PC-9 (cell line): ENCODE measurements at regions not wholly inside any gene's neighbourhood (a gene's known extent, or its start where the extent isn't known, plus 50 kb on each side); places are given as distances from the start of the nearest gene placed in this dataset.

Experiments
- BruUV-seq: library from RNA; stranded (reverse); fragments of 400-500 nt; replicated peaks from 2 replicates; lab custom pipeline; 2021; lab: Mats Ljungman, UMichigan
- CTCF ChIA-PET: fragments of 300-600 bp; sonication (Branson Sonifier 250); formaldehyde crosslinking; loops from one replicate; lab custom pipeline; 2022; ENCODE audit warnings: antibody characterized with exemption; lab: Charles Lee
- POLR2A ChIA-PET: fragments of 300-600 bp; sonication (Branson Sonifier 250); formaldehyde crosslinking; loops from one replicate; lab custom pipeline; 2022; ENCODE audit warnings: antibody characterized with exemption; ENCODE audit not compliant: unreplicated experiment; lab: Charles Lee
- DNase-seq, 2 experiments: peaks; one replicate each; pipeline versions ENCODE4 v3.0.0 to v3.0.0-alpha.2; 2015 to 2022; ENCODE audit warnings: mixed read lengths in 1 of 2
- H2AFZ ChIP-seq: fragments of 200-600 bp; sonication (generic); 2 replicates; pipeline ENCODE4 v1.8.1; 2017; ENCODE audit warnings: antibody characterized with exemption
- H3F3A ChIP-seq: fragments of 200-600 bp; sonication (generic); 2 replicates; pipeline ENCODE4 v1.8.1; 2017; ENCODE audit warnings: antibody characterized with exemption, mild to moderate bottlenecking, low read depth; ENCODE audit not compliant: insufficient read depth
- H3K27ac ChIP-seq: fragments of 200-600 bp; sonication (generic); 2 replicates; pipeline ENCODE4 v1.6.1; 2016; ENCODE audit warnings: mixed run types
- H3K27me3 ChIP-seq: fragments of 200-600 bp; sonication (generic); 2 replicates; pipeline ENCODE4 v1.6.1; 2016; ENCODE audit warnings: low read depth, mixed run types; ENCODE audit not compliant: insufficient read depth
- H3K36me3 ChIP-seq: fragments of 200-600 bp; sonication (generic); 2 replicates; pipeline ENCODE4 v1.6.1; 2016; ENCODE audit warnings: low read depth, mixed run types
- H3K4me1 ChIP-seq: fragments of 200-600 bp; sonication (generic); replicated peaks from 2 replicates; pipeline ENCODE4 v1.6.1; 2016; ENCODE audit warnings: mixed run types; ENCODE audit not compliant: insufficient read depth
- H3K4me2 ChIP-seq: fragments of 200-600 bp; sonication (generic); 2 replicates; pipeline ENCODE4 v1.6.1; 2017; ENCODE audit warnings: mixed run types
- H3K4me3 ChIP-seq: fragments of 200-600 bp; sonication (generic); 2 replicates; pipeline ENCODE4 v1.6.1; 2016; ENCODE audit warnings: mixed run types
- H3K79me2 ChIP-seq: fragments of 200-600 bp; sonication (generic); 2 replicates; pipeline ENCODE4 v1.6.1; 2017; ENCODE audit warnings: low read depth, mixed run types
- H3K9me2 ChIP-seq: fragments of 200-600 bp; sonication (generic); 2 replicates; pipeline ENCODE4 v1.8.1; 2017; ENCODE audit warnings: mild to moderate bottlenecking; ENCODE audit not compliant: insufficient read depth
- H3K9me3 ChIP-seq: fragments of 200-600 bp; sonication (generic); 2 replicates; pipeline ENCODE4 v1.8.1; 2016; ENCODE audit warnings: low read depth; ENCODE audit not compliant: insufficient read depth
- H4K20me1 ChIP-seq: fragments of 200-600 bp; sonication (generic); 2 replicates; pipeline ENCODE4 v1.8.1; 2017; ENCODE audit not compliant: insufficient read depth
- CTCF ChIP-seq: fragments of 200-600 bp; sonication (generic); conservative IDR thresholded peaks from 2 replicates; pipeline ENCODE4 v1.6.1; 2017; ENCODE audit warnings: mixed run types, antibody characterized with exemption, mild to moderate bottlenecking, moderate library complexity
- EZH2 ChIP-seq: fragments of 200-600 bp; sonication (generic); IDR thresholded peaks from 2 replicates; pipeline ENCODE4 v1.8.0; 2017; ENCODE audit warnings: antibody characterized with exemption, low read depth
- intact Hi-C: fragments of 100-400 bp; cut with micrococcal nuclease; formaldehyde crosslinking; loops from one replicate; pipeline ENCODE4 v1.10.0; 2022; ENCODE audit not compliant: unreplicated experiment

- Histone ChIP-seq H4K20me1 (no peaks in the 10 kb centered on the region), H3K4me1 (no peaks in the 10 kb centered on the region), H3K4me3 (no peak overlapping the region), H3K4me2 (no peak overlapping the region), H3K27ac (no peak overlapping the region), H3K36me3 (no peaks in the 10 kb centered on the region), H3K27me3 (peaks cover 17% of the 10 kb centered on the region; the same call in 1 of the 2 replicates), H3K9me3 (no peaks in the 10 kb centered on the region), H2AFZ (no peak overlapping the region), H3K79me2 (no peaks in the 10 kb centered on the region), H3K9me2 (no peaks in the 10 kb centered on the region), H3F3A (no peaks in the 10 kb centered on the region)
- intact Hi-C loops, result no loop called here
- TF ChIP-seq EZH2 (no peak), CTCF (no peak)
- ChIA-PET POLR2A (no interaction called here), CTCF (no interaction called here)
- no peak for DNase-seq
- no TSS peak for BruUV-seq
Observed at GRCh38 chr12:24718617-24719016, 230.3 kb downstream of the BCAT1 start.

- H3K4me1 ChIP-seq, result no peaks in the 10 kb centered on the region
- H3F3A ChIP-seq, result no peaks in the 10 kb centered on the region
- DNase-seq, result no peak
- TF ChIP-seq CTCF, result no peak
- no peak for TF ChIP-seq EZH2
- no peak overlapping the region for H3K4me3 ChIP-seq
- ChIA-PET CTCF (no interaction called here), POLR2A (no interaction called here)
- peaks cover 17% of the 10 kb centered on the region; the same call in 1 of the 2 replicates for H3K27me3 ChIP-seq
- no peak overlapping the region for H2AFZ ChIP-seq
- no peaks in the 10 kb centered on the region for H3K79me2 ChIP-seq
- H3K9me3 ChIP-seq, result no peaks in the 10 kb centered on the region
- no peaks in the 10 kb centered on the region for H4K20me1 ChIP-seq
- no peak overlapping the region for H3K27ac ChIP-seq
- no peaks in the 10 kb centered on the region for H3K9me2 ChIP-seq
- H3K36me3 ChIP-seq, result no peaks in the 10 kb centered on the region
- H3K4me2 ChIP-seq, result no peak overlapping the region
- no TSS peak for BruUV-seq
- intact Hi-C loops, result no loop called here
Observed at GRCh38 chr12:24714237-24714636, 234.7 kb downstream of the BCAT1 start.

- Histone ChIP-seq H3K9me2 (no peaks in the 10 kb centered on the region), H3K27me3 (peaks cover 16% of the 10 kb centered on the region; the same call in 1 of the 2 replicates), H3K79me2 (no peaks in the 10 kb centered on the region), H3K36me3 (no peaks in the 10 kb centered on the region), H4K20me1 (no peaks in the 10 kb centered on the region), H3K4me2 (no peak overlapping the region), H3K4me1 (no peaks in the 10 kb centered on the region), H3K27ac (no peak overlapping the region), H3K4me3 (no peak overlapping the region), H3K9me3 (no peaks in the 10 kb centered on the region), H2AFZ (no peak overlapping the region), H3F3A (no peaks in the 10 kb centered on the region)
- no TSS peak for BruUV-seq
- POLR2A ChIA-PET, result no interaction called here
- DNase-seq, result no peak
- TF ChIP-seq EZH2 (no peak), CTCF (no peak)
- intact Hi-C loops, result no loop called here
- CTCF ChIA-PET, result no interaction called here
Observed at GRCh38 chr12:24711056-24712008, 237.6 kb downstream of the BCAT1 start.
